ENCODE measurements at regions not wholly inside any gene's neighbourhood (a gene's known extent, or its start where the extent isn't known, plus 50 kb on each side); places are given as distances from the start of the nearest gene placed in this dataset.

GRCh38 chr7:81527651-81528050, 242.2 kb downstream of the HGF start (continued):
- no peak for TF ChIP-seq CTCF (IDR thresholded peaks at IDR 0.05; ENCODE audit: low read depth, low read length, missing input control)

GRCh38 chr7:81526971-81527370, 242.9 kb downstream of the HGF start:
- Histone ChIP-seq H3K36me3 (ENCODE audit: control insufficient read depth in 4 of 4, insufficient read depth in 3 of 4, low read depth in 1 of 4, low read length in 3 of 4) (no peaks in the 10 kb centered on the region), H3K27me3 (ENCODE audit: control insufficient read depth in 4 of 4, insufficient read depth in 4 of 4, low read length in 3 of 4) (no peaks in the 10 kb centered on the region), H3K27ac (ENCODE audit: low read depth in 1 of 2, low read length in 2 of 2) (no peak overlapping the region), H3K9me3 (ENCODE audit: control insufficient read depth in 4 of 4, low read length in 3 of 4) (no peaks in the 10 kb centered on the region), H3K9ac (ENCODE audit: low read depth in 1 of 2, low read length in 2 of 2) (no peak overlapping the region), H3K4me3 (ENCODE audit: low read depth in 1 of 3, low read length in 3 of 3) (no peak overlapping the region), H3K4me1 (ENCODE audit: control insufficient read depth in 4 of 4, insufficient read depth in 4 of 4, low read length in 3 of 4) (no peaks in the 10 kb centered on the region)
- no peak for TF ChIP-seq ATF3 (IDR thresholded peaks at IDR 0.05)
- no peak for TF ChIP-seq SP1 (IDR thresholded peaks at IDR 0.05)
- no peak for TF ChIP-seq GABPA (IDR thresholded peaks at IDR 0.05 in 1 of 2, conservative IDR thresholded peaks at IDR 0.05 in 1 of 2)
- no peak for TF ChIP-seq MAX (IDR thresholded peaks at IDR 0.05)
- TF ChIP-seq FOXA1 (IDR thresholded peaks at IDR 0.05): no peak
- no peak for TF ChIP-seq ZBTB33 (IDR thresholded peaks at IDR 0.05)
- TF ChIP-seq NR2F2 (IDR thresholded peaks at IDR 0.05): no peak
- no peak for TF ChIP-seq YY1 (IDR thresholded peaks at IDR 0.05)
- TF ChIP-seq REST (IDR thresholded peaks at IDR 0.05): no peak
- WGBS: 64% methylated on average over 1 of the region's 1 CpG
- DNase-seq (ENCODE audit: low spot score): no peak

GRCh38 chr7:81525841-81526240, 244.0 kb downstream of the HGF start:
- H3K4me3 ChIP-seq (ENCODE audit: low read depth in 1 of 3, low read length in 3 of 3): no peak overlapping the region
- no peaks in the 10 kb centered on the region for H3K36me3 ChIP-seq (ENCODE audit: control insufficient read depth in 4 of 4, insufficient read depth in 3 of 4, low read depth in 1 of 4, low read length in 3 of 4)
- H3K4me1 ChIP-seq (ENCODE audit: control insufficient read depth in 4 of 4, insufficient read depth in 4 of 4, low read length in 3 of 4): no peaks in the 10 kb centered on the region
- no peak overlapping the region for H3K27ac ChIP-seq (ENCODE audit: low read depth in 1 of 2, low read length in 2 of 2)
- no peaks in the 10 kb centered on the region for H3K9me3 ChIP-seq (ENCODE audit: control insufficient read depth in 4 of 4, low read length in 3 of 4)
- no peaks in the 10 kb centered on the region for H3K27me3 ChIP-seq (ENCODE audit: control insufficient read depth in 4 of 4, insufficient read depth in 4 of 4, low read length in 3 of 4)
- H3K9ac ChIP-seq (ENCODE audit: low read depth in 1 of 2, low read length in 2 of 2): no peak overlapping the region
- DNase-seq (ENCODE audit: low spot score): no peak
- TF ChIP-seq MAX (IDR thresholded peaks at IDR 0.05): no peak
- no peak for TF ChIP-seq FOXA2 (IDR thresholded peaks at IDR 0.05)
- no peak for TF ChIP-seq RAD21 (IDR thresholded peaks at IDR 0.05)
- no peak for TF ChIP-seq REST (IDR thresholded peaks at IDR 0.05)
- no peak for TF ChIP-seq HNF4G (IDR thresholded peaks at IDR 0.05)
- TF ChIP-seq JUND (IDR thresholded peaks at IDR 0.05): no peak
- no peak for TF ChIP-seq TAF1 (conservative IDR thresholded peaks at IDR 0.05)
- TF ChIP-seq FOXA1 (IDR thresholded peaks at IDR 0.05): no peak
- TF ChIP-seq ZBTB33 (IDR thresholded peaks at IDR 0.05): no peak
- no peak for TF ChIP-seq ATF3 (IDR thresholded peaks at IDR 0.05)
- TF ChIP-seq RXRA (IDR thresholded peaks at IDR 0.05): no peak
